Bronchial epithelial cell (primary cell): ENCODE measurements at regions not wholly inside any gene's neighbourhood (a gene's known extent, or its start where the extent isn't known, plus 50 kb on each side); places are given as distances from the start of the nearest gene placed in this dataset.
A peak's percentile ranks its signal among the peaks of the same experiment; 100 is the strongest.

Source experiments
- DNase-seq: peaks from one replicate; pipeline ENCODE4 v3.0.0-alpha.2; 2010; ENCODE audit warnings: low read depth
- FAIRE-seq: peaks from 2 replicates; lab custom pipeline; 2011; peaks lifted over from hg19 to GRCh38; lab: Jason Lieb, UNC
- H3K27me3 ChIP-seq: 2 replicates; pipeline ENCODE4 v1.5.1; 2011; ENCODE audit warnings: low read length; ENCODE audit not compliant: control insufficient read depth, insufficient read depth
- H3K36me3 ChIP-seq: 2 replicates; pipeline ENCODE4 v1.5.1; 2011; ENCODE audit warnings: low read length; ENCODE audit not compliant: control insufficient read depth, insufficient read depth
- H3K4me3 ChIP-seq: 2 replicates; pipeline ENCODE4 v1.5.1; 2011; ENCODE audit warnings: mild to moderate bottlenecking, low read depth, low read length, control low read depth
- CTCF ChIP-seq: IDR thresholded peaks from 2 replicates; pipeline ENCODE4 v1.5.1; 2011; ENCODE audit warnings: mild to moderate bottlenecking, moderate library complexity, low read length, control low read depth, inconsistent platforms; ENCODE audit not compliant: insufficient read depth, severe bottlenecking

GRCh38 chr15:97759363-97759762 is 201.1 kb upstream of the ARRDC4 start:
- peak; percentile 76 for DNase-seq
- H3K4me3 ChIP-seq = no peak overlapping the region
- H3K36me3 ChIP-seq = no peaks in the 10 kb centered on the region
- H3K27me3 ChIP-seq = peaks cover 4% of the 10 kb centered on the region
- FAIRE-seq = no peak
- no peak for TF ChIP-seq CTCF

- peak; percentile 70 for DNase-seq
- H3K36me3 ChIP-seq = no peaks in the 10 kb centered on the region
- TF ChIP-seq CTCF = no peak
- peaks cover 4% of the 10 kb centered on the region for H3K27me3 ChIP-seq
- no peak for FAIRE-seq
- H3K4me3 ChIP-seq = no peak overlapping the region
Measured at GRCh38 chr15:97761110-97761509, 199.4 kb upstream of the ARRDC4 start.

- no peak for DNase-seq
- no peak for TF ChIP-seq CTCF
- no peak for FAIRE-seq
Measured at GRCh38 chr15:97783240-97783639, 177.3 kb upstream of the ARRDC4 start.

GRCh38 chr15:97786741-97787140 is 173.8 kb upstream of the ARRDC4 start:
- TF ChIP-seq CTCF = no peak
- H3K36me3 ChIP-seq = no peaks in the 10 kb centered on the region
- no peak overlapping the region for H3K4me3 ChIP-seq
- FAIRE-seq (no peak), DNase-seq (no peak)
- no peaks in the 10 kb centered on the region for H3K27me3 ChIP-seq

More at GRCh38 chr15:97783240-97783639, 177.3 kb upstream of the ARRDC4 start:
- H3K27me3 ChIP-seq = no peaks in the 10 kb centered on the region
- no peaks in the 10 kb centered on the region for H3K36me3 ChIP-seq
- H3K4me3 ChIP-seq = no peak overlapping the region

- DNase-seq (no peak), FAIRE-seq (no peak)
- no peak for TF ChIP-seq CTCF
- H3K27me3 ChIP-seq = no peaks in the 10 kb centered on the region
- H3K4me3 ChIP-seq = no peak overlapping the region
- no peaks in the 10 kb centered on the region for H3K36me3 ChIP-seq
Measured at GRCh38 chr15:97790180-97790579, 170.3 kb upstream of the ARRDC4 start.
